Epithelial cell of proximal tubule (primary cell): ENCODE measurements at regions not wholly inside any gene's neighbourhood (a gene's known extent, or its start where the extent isn't known, plus 50 kb on each side); places are given as distances from the start of the nearest gene placed in this dataset.
A peak's percentile ranks its signal among the peaks of the same experiment; 100 is the strongest.

Experiments used
- DNase-seq: peaks from one replicate; pipeline ENCODE4 v3.0.0-alpha.2; 2011; ENCODE audit warnings: low read depth
- H3K4me3 ChIP-seq: 2 replicates; pipeline ENCODE4 v1.5.1; 2011; ENCODE audit warnings: low read depth, mild to moderate bottlenecking, low read length
- CTCF ChIP-seq: conservative IDR thresholded peaks from 2 replicates; pipeline ENCODE4 v1.5.1; 2012; ENCODE audit warnings: low read depth, mild to moderate bottlenecking, low read length

GRCh38 chrX:55981603-55982002, 250.6 kb upstream of the KLF8 start:
- DNase-seq: no peak
- no peak overlapping the region for H3K4me3 ChIP-seq
- no peak for TF ChIP-seq CTCF

GRCh38 chrX:55996649-55997048, 235.5 kb upstream of the KLF8 start:
- TF ChIP-seq CTCF: no peak
- no peak for DNase-seq
- H3K4me3 ChIP-seq: no peak overlapping the region

- no peak for TF ChIP-seq CTCF
- no peak overlapping the region for H3K4me3 ChIP-seq
- DNase-seq: peak; percentile 4
Measured at GRCh38 chrX:56000174-56000573, 232.0 kb upstream of the KLF8 start.

- no peak for TF ChIP-seq CTCF
- no peak overlapping the region for H3K4me3 ChIP-seq
- no peak for DNase-seq
Measured at GRCh38 chrX:56000729-56001128, 231.4 kb upstream of the KLF8 start.

- no peak for DNase-seq
- no peak for TF ChIP-seq CTCF
- H3K4me3 ChIP-seq: no peak overlapping the region
Measured at GRCh38 chrX:56025872-56026571, 206.1 kb upstream of the KLF8 start.

- DNase-seq: no peak
- no peak for TF ChIP-seq CTCF
- no peak overlapping the region for H3K4me3 ChIP-seq
Measured at GRCh38 chrX:56026815-56027214, 205.3 kb upstream of the KLF8 start.

GRCh38 chrX:56029188-56029587, 203.0 kb upstream of the KLF8 start:
- no peak for TF ChIP-seq CTCF
- no peak overlapping the region for H3K4me3 ChIP-seq
- no peak for DNase-seq
